ENCODE measurements at regions not wholly inside any gene's neighbourhood (a gene's known extent, or its start where the extent isn't known, plus 50 kb on each side); places are given as distances from the start of the nearest gene placed in this dataset.

DNA sequence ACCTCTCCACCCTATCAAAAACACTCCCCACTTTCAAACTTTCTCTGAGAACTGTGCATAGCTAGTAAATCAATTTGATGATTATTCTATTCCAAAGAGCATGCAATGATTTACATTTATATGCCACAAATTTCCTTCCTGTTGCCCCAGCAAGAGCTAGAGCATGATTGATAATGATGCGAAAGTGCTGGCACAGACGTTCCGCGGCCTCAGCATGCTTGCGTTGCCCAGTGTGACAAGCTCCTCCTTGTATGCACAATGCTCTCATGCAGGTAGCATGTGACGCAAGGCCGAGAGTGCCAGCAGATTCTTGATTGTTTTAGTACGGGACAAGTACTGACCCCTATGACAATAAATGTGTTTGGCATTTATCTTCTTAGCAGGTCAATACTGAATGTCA lies 696.3 kb upstream of the SLC35B3 start:
- TF ChIP-seq EZH2 (IDR thresholded peaks at IDR 0.05; ENCODE audit: borderline replicate concordance, low read depth, low read length, severe bottlenecking), result no peak
- TF ChIP-seq MYC (IDR thresholded peaks at IDR 0.05; ENCODE audit: low read depth, low read length), result no peak
- no peak for TF ChIP-seq POLR2A (IDR thresholded peaks at IDR 0.05; ENCODE audit: low read depth, low read length)
- TF ChIP-seq CTCF (IDR thresholded peaks at IDR 0.05; ENCODE audit: extremely low read depth in 1 of 2, insufficient read depth in 1 of 2, low read depth in 1 of 2, low read length in 2 of 2), result no peak
- no peak for TF ChIP-seq POLR2AphosphoS5 (IDR thresholded peaks at IDR 0.05; ENCODE audit: insufficient read depth, low read depth, low read length)
- TF ChIP-seq MAX (IDR thresholded peaks at IDR 0.05; ENCODE audit: insufficient read depth, insufficient read length), result no peak
